ENCODE measurements at regions not wholly inside any gene's neighbourhood (a gene's known extent, or its start where the extent isn't known, plus 50 kb on each side); places are given as distances from the start of the nearest gene placed in this dataset.

- DNase-seq (ENCODE audit: low read depth), result no peak
- TF ChIP-seq CTCF (IDR thresholded peaks at IDR 0.05; ENCODE audit: control insufficient read depth, insufficient read depth, low read depth, low read length, missing control alignments), result no peak
- H3K4me3 ChIP-seq (ENCODE audit: control insufficient read depth, low read depth, low read length), result no peak overlapping the region
These were observed 179.4 kb downstream of the QDPR start for GRCh38 chr4:17332478-17332877.

GRCh38 chr4:17329046-17329445, 182.8 kb downstream of the QDPR start:
- no peak overlapping the region for H3K4me3 ChIP-seq (ENCODE audit: control insufficient read depth, low read depth, low read length)
- no peak for DNase-seq (ENCODE audit: low read depth)
- TF ChIP-seq CTCF (IDR thresholded peaks at IDR 0.05; ENCODE audit: control insufficient read depth, insufficient read depth, low read depth, low read length, missing control alignments), result no peak

GRCh38 chr4:17328141-17328815, 183.6 kb downstream of the QDPR start:
- no peak for DNase-seq (ENCODE audit: low read depth)
- H3K4me3 ChIP-seq (ENCODE audit: control insufficient read depth, low read depth, low read length), result no peak overlapping the region
- no peak for TF ChIP-seq CTCF (IDR thresholded peaks at IDR 0.05; ENCODE audit: control insufficient read depth, insufficient read depth, low read depth, low read length, missing control alignments)

- no peak for DNase-seq (ENCODE audit: low read depth)
- TF ChIP-seq CTCF (IDR thresholded peaks at IDR 0.05; ENCODE audit: control insufficient read depth, insufficient read depth, low read depth, low read length, missing control alignments), result no peak
- H3K4me3 ChIP-seq (ENCODE audit: control insufficient read depth, low read depth, low read length), result no peak overlapping the region
These were observed 184.3 kb downstream of the QDPR start for GRCh38 chr4:17327591-17327990.

GRCh38 chr4:17326756-17327155, 185.1 kb downstream of the QDPR start:
- no peak overlapping the region for H3K4me3 ChIP-seq (ENCODE audit: control insufficient read depth, low read depth, low read length)
- TF ChIP-seq CTCF (IDR thresholded peaks at IDR 0.05; ENCODE audit: control insufficient read depth, insufficient read depth, low read depth, low read length, missing control alignments), result no peak
- no peak for DNase-seq (ENCODE audit: low read depth)

- no peak for DNase-seq (ENCODE audit: low read depth)
- TF ChIP-seq CTCF (IDR thresholded peaks at IDR 0.05; ENCODE audit: control insufficient read depth, insufficient read depth, low read depth, low read length, missing control alignments), result no peak
- no peak overlapping the region for H3K4me3 ChIP-seq (ENCODE audit: control insufficient read depth, low read depth, low read length)
These were observed 186.8 kb downstream of the QDPR start for GRCh38 chr4:17325098-17325497.

Data from AG09309 (cell line).